Calu3 (cell line): ENCODE measurements at regions not wholly inside any gene's neighbourhood (a gene's known extent, or its start where the extent isn't known, plus 50 kb on each side); places are given as distances from the start of the nearest gene placed in this dataset.

Source experiments
- BruUV-seq: library from RNA; stranded (reverse); fragments of 400-500 nt; replicated peaks from 2 replicates; lab custom pipeline; 2021; lab: Mats Ljungman, UMichigan
- CTCF ChIA-PET: fragments of 300-600 bp; sonication (Branson Sonifier 250); formaldehyde crosslinking; loops from one replicate; lab custom pipeline; 2022; ENCODE audit warnings: antibody characterized with exemption; lab: Charles Lee
- DNase-seq: peaks from one replicate; pipeline ENCODE4 v3.0.0; 2022
- H3K27ac Mint-ChIP-seq: one replicate; pipeline ENCODE4 v1.8.0; 2022; ENCODE audit warnings: mixed read lengths; ENCODE audit not compliant: unreplicated experiment
- H3K27me3 Mint-ChIP-seq: one replicate; pipeline ENCODE4 v1.8.0; 2022; ENCODE audit warnings: mixed read lengths; ENCODE audit not compliant: unreplicated experiment
- H3K36me3 Mint-ChIP-seq: one replicate; pipeline ENCODE4 v1.8.0; 2022; ENCODE audit warnings: mild to moderate bottlenecking, moderate library complexity, mixed read lengths; ENCODE audit not compliant: insufficient read depth, unreplicated experiment
- H3K4me1 Mint-ChIP-seq: one replicate; pipeline ENCODE4 v1.8.0; 2022; ENCODE audit warnings: mild to moderate bottlenecking, low read depth, mixed read lengths; ENCODE audit not compliant: unreplicated experiment
- H3K4me3 Mint-ChIP-seq: one replicate; pipeline ENCODE4 v1.8.0; 2022; ENCODE audit warnings: mild to moderate bottlenecking, low read depth, moderate library complexity, mixed read lengths; ENCODE audit not compliant: unreplicated experiment
- H3K9me3 Mint-ChIP-seq: one replicate; pipeline ENCODE4 v1.8.0; 2022; ENCODE audit warnings: low read depth, mixed read lengths; ENCODE audit not compliant: unreplicated experiment
- intact Hi-C: fragments of 100-400 bp; cut with micrococcal nuclease; formaldehyde crosslinking; loops from one replicate; pipeline ENCODE4 v1.10.0; 2022; ENCODE audit not compliant: unreplicated experiment
- TF ChIP-seq, protein P1 (sequence below): fragments of 200-600 bp; IDR thresholded peaks from one replicate; pipeline ENCODE4 v1.8.0; 2022; ENCODE audit warnings: antibody characterized with exemption; ENCODE audit not compliant: unreplicated experiment

DNA sequence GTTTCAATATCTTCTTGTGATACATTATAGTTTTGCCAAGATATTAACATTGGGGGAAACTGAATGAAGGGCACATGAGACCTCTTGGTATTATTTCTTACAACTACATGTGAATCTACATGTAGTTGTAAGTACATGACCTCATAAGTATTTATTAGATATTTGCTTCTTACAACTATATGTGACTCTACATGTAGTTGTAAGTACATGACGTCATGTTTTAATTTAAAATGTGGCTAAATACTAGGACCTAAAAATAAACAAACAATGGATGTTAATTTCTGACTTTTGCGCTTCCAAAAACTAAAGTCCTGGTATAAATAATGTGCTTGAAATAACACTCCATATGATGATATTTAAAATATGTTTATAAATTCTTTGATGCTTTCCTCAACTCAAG, 190.2 kb downstream of the CBLL2 start:
- Mint-ChIP-seq H3K4me3 (no peak overlapping the region), H3K9me3 (no peaks in the 10 kb centered on the region), H3K36me3 (no peaks in the 10 kb centered on the region), H3K27ac (no peak overlapping the region), H3K27me3 (no peaks in the 10 kb centered on the region), H3K4me1 (no peaks in the 10 kb centered on the region)
- no peak for DNase-seq
- intact Hi-C loops: no loop called here
- TF ChIP-seq, protein P1, sequence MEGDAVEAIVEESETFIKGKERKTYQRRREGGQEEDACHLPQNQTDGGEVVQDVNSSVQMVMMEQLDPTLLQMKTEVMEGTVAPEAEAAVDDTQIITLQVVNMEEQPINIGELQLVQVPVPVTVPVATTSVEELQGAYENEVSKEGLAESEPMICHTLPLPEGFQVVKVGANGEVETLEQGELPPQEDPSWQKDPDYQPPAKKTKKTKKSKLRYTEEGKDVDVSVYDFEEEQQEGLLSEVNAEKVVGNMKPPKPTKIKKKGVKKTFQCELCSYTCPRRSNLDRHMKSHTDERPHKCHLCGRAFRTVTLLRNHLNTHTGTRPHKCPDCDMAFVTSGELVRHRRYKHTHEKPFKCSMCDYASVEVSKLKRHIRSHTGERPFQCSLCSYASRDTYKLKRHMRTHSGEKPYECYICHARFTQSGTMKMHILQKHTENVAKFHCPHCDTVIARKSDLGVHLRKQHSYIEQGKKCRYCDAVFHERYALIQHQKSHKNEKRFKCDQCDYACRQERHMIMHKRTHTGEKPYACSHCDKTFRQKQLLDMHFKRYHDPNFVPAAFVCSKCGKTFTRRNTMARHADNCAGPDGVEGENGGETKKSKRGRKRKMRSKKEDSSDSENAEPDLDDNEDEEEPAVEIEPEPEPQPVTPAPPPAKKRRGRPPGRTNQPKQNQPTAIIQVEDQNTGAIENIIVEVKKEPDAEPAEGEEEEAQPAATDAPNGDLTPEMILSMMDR: no peak
- no TSS peak for BruUV-seq
- CTCF ChIA-PET: no interaction called here

DNA sequence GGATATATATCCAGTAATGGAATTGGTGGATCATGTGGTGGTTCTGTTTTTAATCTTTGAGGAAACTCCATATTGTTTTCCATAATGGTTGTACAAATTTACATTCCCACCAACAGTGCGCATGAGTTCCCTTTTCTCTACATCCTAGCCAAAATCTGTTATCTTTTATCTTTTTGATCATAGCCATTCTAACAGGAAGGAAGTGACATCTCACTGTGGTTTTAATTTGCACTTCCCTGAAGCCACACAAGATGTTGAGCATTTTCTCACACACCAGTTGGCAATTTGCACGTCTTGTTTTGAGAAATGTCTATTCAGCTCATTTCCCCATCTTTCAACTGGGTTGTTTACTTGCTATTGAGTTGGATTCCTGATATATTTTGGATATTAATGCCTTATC, 194.9 kb downstream of the CBLL2 start:
- CTCF ChIA-PET: no interaction called here
- H3K9me3 Mint-ChIP-seq: peaks cover 2% of the 10 kb centered on the region
- BruUV-seq: no TSS peak
- H3K4me3 Mint-ChIP-seq: no peak overlapping the region
- H3K4me1 Mint-ChIP-seq: no peaks in the 10 kb centered on the region
- intact Hi-C loops: no loop called here
- H3K27me3 Mint-ChIP-seq: no peaks in the 10 kb centered on the region
- no peaks in the 10 kb centered on the region for H3K36me3 Mint-ChIP-seq
- TF ChIP-seq, protein P1: no peak
- DNase-seq: no peak
- no peak overlapping the region for H3K27ac Mint-ChIP-seq

DNA sequence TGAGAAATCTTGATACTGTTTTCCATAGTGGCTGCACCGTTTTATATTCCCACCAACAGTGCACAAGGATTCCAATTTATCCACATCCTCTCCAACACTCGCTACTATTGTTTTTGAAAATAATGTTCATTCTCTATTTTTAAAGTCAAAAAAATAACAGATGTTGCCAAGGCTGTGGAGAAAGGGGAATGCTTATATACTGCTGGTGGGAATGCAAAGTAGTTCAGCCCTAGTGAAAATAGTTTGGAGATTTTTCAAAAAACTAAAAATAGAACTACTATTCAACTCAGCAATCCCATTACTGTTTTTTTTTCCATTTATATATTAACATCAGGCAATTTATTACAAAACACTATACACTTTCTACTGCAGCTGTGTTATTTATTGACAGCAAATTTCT, 208.7 kb downstream of the CBLL2 start:
- H3K9me3 Mint-ChIP-seq: peaks cover 14% of the 10 kb centered on the region
- no peak for DNase-seq
- no peak overlapping the region for H3K27ac Mint-ChIP-seq
- CTCF ChIA-PET: interaction anchor here (0.6 kb wide), 1 partner anchor 358 kb away, joined by 3 read pairs; no protein-coding TSS in a partner anchor
- no peaks in the 10 kb centered on the region for H3K27me3 Mint-ChIP-seq
- H3K4me3 Mint-ChIP-seq: no peak overlapping the region
- H3K4me1 Mint-ChIP-seq: no peaks in the 10 kb centered on the region
- TF ChIP-seq, protein P1: no peak
- no peaks in the 10 kb centered on the region for H3K36me3 Mint-ChIP-seq
- no TSS peak for BruUV-seq
- intact Hi-C loops: no loop called here

DNA sequence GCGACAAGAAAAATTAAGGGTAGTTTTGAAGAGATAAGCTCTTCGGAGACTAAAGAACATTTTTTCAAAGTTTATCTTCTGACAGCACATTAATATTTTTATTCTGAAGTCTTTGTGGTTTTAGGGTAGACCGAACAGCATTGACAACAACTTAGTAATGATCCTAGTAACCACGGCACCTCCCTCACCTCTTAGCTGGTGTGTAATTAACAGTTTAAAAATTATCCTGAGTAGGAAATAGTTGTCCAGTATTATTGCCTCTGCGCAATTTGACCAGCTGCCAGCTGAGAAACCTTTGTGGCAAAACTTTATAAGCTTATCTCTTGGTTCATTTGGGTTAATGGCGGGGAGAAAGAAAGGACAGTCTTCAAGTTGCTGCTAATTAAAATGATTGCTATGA, 213.6 kb downstream of the CBLL2 start:
- H3K27me3 Mint-ChIP-seq: no peaks in the 10 kb centered on the region
- no peaks in the 10 kb centered on the region for H3K36me3 Mint-ChIP-seq
- H3K4me3 Mint-ChIP-seq: no peak overlapping the region
- BruUV-seq: no TSS peak
- TF ChIP-seq, protein P1: no peak
- H3K4me1 Mint-ChIP-seq: no peaks in the 10 kb centered on the region
- no peak for DNase-seq
- no peak overlapping the region for H3K27ac Mint-ChIP-seq
- intact Hi-C loops: no loop called here
- H3K9me3 Mint-ChIP-seq: peaks cover 4% of the 10 kb centered on the region
- CTCF ChIA-PET: interaction anchor here (0.7 kb wide), 1 partner anchor 1702 kb away, joined by 5 read pairs; no protein-coding TSS in a partner anchor
